ENCODE measurements at regions not wholly inside any gene's neighbourhood (a gene's known extent, or its start where the extent isn't known, plus 50 kb on each side); places are given as distances from the start of the nearest gene placed in this dataset.

DNA sequence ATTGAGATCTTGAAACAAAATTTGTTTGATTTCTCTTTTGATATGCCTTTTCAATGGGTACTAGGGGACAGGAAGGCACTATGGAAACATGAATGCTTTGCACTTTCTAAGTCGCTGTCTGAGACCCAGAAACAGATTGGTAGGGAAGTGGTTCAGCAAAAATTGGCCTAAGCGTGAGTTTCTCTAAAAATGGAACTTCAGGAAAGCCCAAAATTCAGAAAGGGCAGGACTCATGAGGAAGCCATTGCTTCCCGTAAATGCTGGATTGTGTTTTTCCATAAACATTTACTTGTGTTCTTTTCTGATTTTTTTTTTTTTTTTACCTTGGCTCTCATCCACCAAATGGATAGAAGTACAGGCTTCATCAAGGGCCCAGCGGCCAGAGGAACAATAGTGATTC, 123.7 kb upstream of the ATP1B1 start:
- H3K36me3 ChIP-seq, result no peaks in the 10 kb centered on the region
- 38% methylated on average over 4 of the region's 4 CpGs for WGBS (ENCODE audit: insufficient coverage, low coverage, low lambda C conversion rate, missing lambda C conversion rate)

DNA sequence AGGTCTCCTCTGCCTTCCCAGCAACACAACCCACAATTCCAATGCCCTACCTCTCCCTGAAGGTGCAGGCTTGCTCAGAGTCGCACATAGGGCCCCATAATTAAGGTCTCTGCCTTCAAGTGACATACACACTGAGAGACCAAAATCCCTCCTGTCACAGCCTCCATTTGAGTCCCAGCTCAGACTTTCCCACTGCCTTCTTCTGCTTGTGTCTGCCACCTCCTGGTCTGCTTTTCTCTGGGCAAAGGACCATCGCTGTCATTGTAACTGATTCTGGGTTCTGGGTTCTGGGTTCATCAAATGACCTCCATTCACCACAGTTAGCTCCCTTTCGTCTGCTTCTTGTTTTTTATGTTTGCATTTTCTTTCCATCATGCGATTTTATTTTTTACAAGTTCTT, 119.2 kb upstream of the ATP1B1 start:
- no peak for DNase-seq
- TF ChIP-seq, protein P1, sequence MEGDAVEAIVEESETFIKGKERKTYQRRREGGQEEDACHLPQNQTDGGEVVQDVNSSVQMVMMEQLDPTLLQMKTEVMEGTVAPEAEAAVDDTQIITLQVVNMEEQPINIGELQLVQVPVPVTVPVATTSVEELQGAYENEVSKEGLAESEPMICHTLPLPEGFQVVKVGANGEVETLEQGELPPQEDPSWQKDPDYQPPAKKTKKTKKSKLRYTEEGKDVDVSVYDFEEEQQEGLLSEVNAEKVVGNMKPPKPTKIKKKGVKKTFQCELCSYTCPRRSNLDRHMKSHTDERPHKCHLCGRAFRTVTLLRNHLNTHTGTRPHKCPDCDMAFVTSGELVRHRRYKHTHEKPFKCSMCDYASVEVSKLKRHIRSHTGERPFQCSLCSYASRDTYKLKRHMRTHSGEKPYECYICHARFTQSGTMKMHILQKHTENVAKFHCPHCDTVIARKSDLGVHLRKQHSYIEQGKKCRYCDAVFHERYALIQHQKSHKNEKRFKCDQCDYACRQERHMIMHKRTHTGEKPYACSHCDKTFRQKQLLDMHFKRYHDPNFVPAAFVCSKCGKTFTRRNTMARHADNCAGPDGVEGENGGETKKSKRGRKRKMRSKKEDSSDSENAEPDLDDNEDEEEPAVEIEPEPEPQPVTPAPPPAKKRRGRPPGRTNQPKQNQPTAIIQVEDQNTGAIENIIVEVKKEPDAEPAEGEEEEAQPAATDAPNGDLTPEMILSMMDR (IDR thresholded peaks at IDR 0.05), result no peak
- no peak for TF ChIP-seq POLR2A (IDR thresholded peaks at IDR 0.05)
- intact Hi-C loops (cut with DNase I), result no loop called here
- 79% methylated on average over 3 of the region's 4 CpGs for WGBS (ENCODE audit: insufficient coverage, low coverage, low lambda C conversion rate, missing lambda C conversion rate)
- no peak overlapping the region for H3K4me3 ChIP-seq
- no peaks in the 10 kb centered on the region for H3K36me3 ChIP-seq
- no peak for ATAC-seq
- H3K9me3 ChIP-seq, result no peaks in the 10 kb centered on the region
- H3K27me3 ChIP-seq, result no peaks in the 10 kb centered on the region
- H3K4me1 ChIP-seq, result no peaks in the 10 kb centered on the region
- no peak overlapping the region for H3K27ac ChIP-seq

More for the DNA sequence above, 123.7 kb upstream of the ATP1B1 start:
- TF ChIP-seq, protein P1 (IDR thresholded peaks at IDR 0.05), result no peak
- TF ChIP-seq POLR2A (IDR thresholded peaks at IDR 0.05), result no peak
- H3K27me3 ChIP-seq, result no peaks in the 10 kb centered on the region
- no peaks in the 10 kb centered on the region for H3K9me3 ChIP-seq
- no peaks in the 10 kb centered on the region for H3K4me1 ChIP-seq
- DNase-seq (no peak), ATAC-seq (peak in 3 of 4 donors; percentile 30 to 58 (median 45))
- H3K4me3 ChIP-seq, result no peak overlapping the region
- H3K27ac ChIP-seq, result no peak overlapping the region
- intact Hi-C loops (cut with DNase I), result no loop called here

DNA sequence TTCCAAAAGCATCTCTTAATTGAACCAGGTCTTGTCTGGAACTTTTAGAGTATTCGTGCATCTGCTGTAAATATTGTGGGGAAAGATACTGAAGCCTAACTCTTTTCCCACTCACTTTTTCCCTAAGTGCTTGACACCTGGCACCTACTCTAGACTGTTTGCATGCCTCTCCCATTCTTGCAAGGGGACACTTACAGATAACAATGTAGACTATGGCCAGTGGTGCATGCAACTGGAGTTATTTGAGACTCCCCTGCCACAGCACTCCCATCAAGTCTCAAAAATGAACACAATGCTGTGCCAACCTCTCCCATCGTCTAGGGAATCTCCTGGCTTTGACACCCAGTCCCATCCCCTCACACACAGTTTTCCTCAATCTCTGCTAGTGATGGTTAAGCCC, 118.6 kb upstream of the ATP1B1 start:
- no peaks in the 10 kb centered on the region for H3K4me1 ChIP-seq
- H3K27me3 ChIP-seq, result no peaks in the 10 kb centered on the region
- intact Hi-C loops (cut with DNase I), result no loop called here
- ATAC-seq (no peak), DNase-seq (no peak)
- no peaks in the 10 kb centered on the region for H3K36me3 ChIP-seq
- no peak overlapping the region for H3K27ac ChIP-seq
- no peak overlapping the region for H3K4me3 ChIP-seq
- TF ChIP-seq, protein P1 (IDR thresholded peaks at IDR 0.05), result no peak
- no peak for TF ChIP-seq POLR2A (IDR thresholded peaks at IDR 0.05)
- WGBS (ENCODE audit: insufficient coverage, low coverage, low lambda C conversion rate, missing lambda C conversion rate), result 27% methylated on average over 1 of the region's 2 CpGs
- H3K9me3 ChIP-seq, result no peaks in the 10 kb centered on the region

DNA sequence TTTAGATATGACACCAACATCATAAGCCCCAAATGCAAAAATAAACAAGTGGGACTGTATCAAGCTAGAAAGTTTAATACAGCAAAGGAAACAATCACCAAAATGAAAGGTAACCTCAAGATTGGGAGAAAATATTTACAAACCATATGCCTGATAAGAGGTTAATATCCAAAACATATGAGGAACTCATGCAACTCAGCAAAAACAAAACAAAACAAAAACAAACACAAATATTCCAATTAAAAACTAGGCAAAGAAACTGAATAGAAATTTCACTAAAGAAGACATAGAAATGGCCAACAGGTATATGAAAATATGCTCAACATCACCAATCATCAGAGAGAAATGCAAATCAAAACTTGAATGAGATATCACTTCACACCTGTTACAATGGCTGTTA, 116.5 kb upstream of the ATP1B1 start:
- no peaks in the 10 kb centered on the region for H3K27me3 ChIP-seq
- no peak overlapping the region for H3K4me3 ChIP-seq
- no peaks in the 10 kb centered on the region for H3K4me1 ChIP-seq
- H3K27ac ChIP-seq, result no peak overlapping the region
- no peak for TF ChIP-seq POLR2A (IDR thresholded peaks at IDR 0.05)
- TF ChIP-seq, protein P1 (IDR thresholded peaks at IDR 0.05), result no peak
- no peaks in the 10 kb centered on the region for H3K36me3 ChIP-seq
- DNase-seq, result no peak
- peaks cover 0 to 3% (median 0%) of the 10 kb centered on the region in 4 donors for H3K9me3 ChIP-seq
- ATAC-seq, result no peak
- intact Hi-C loops (cut with DNase I), result no loop called here

Data from right lobe of liver (tissue), 6 donors.